Germinal center (tissue), 1 donor: ENCODE measurements at regions not wholly inside any gene's neighbourhood (a gene's known extent, or its start where the extent isn't known, plus 50 kb on each side); places are given as distances from the start of the nearest gene placed in this dataset.

ENCODE experiments used
- DNase-seq: peaks from one replicate; pipeline ENCODE4 v3.0.0; 2012; ENCODE audit warnings: mixed read lengths, low spot score

- no peak for DNase-seq
These were observed 100.5 kb downstream of the LRRC74A start for GRCh38 chr14:76926521-76927251.

GRCh38 chr14:76925097-76925441 is 98.9 kb downstream of the LRRC74A start:
- DNase-seq: no peak

GRCh38 chr14:76924371-76925096 is 98.3 kb downstream of the LRRC74A start:
- no peak for DNase-seq

GRCh38 chr14:76923431-76924370 is 97.5 kb downstream of the LRRC74A start:
- no peak for DNase-seq

- DNase-seq: no peak
These were observed 96.4 kb downstream of the LRRC74A start for GRCh38 chr14:76922584-76922983.

GRCh38 chr14:76922092-76922491 is 95.9 kb downstream of the LRRC74A start:
- no peak for DNase-seq

- no peak for DNase-seq
These were observed 94.8 kb downstream of the LRRC74A start for GRCh38 chr14:76921088-76921399.

GRCh38 chr14:76920331-76921087 is 94.3 kb downstream of the LRRC74A start:
- DNase-seq: no peak

GRCh38 chr14:76919431-76920330 is 93.5 kb downstream of the LRRC74A start:
- no peak for DNase-seq
